ENCODE measurements at regions not wholly inside any gene's neighbourhood (a gene's known extent, or its start where the extent isn't known, plus 50 kb on each side); places are given as distances from the start of the nearest gene placed in this dataset.

DNA sequence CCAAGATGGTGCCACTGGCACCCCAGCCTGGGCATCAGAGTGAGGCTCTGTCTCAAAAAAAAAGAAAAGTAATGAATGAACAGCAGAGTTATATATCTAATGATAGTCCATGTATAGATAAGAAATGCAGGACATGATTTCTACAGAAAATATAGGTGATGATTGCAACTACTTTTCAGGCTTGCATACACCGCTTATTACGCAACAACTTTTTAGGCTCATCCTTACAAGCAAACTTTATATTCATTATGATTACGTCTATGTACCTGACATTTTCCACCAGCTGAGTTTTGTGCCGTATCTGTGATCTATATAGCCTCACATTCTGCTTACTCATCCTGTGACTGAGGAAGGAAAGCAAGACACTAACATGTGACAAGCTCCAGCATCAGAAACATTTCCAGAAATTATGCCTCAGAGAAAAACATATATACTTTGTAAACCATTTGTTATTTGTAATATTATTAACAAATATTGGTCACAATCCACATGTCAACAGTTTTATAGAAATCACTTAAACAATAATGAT, 906.3 kb downstream of the ZPLD1 start:
- TF ChIP-seq GLIS3 (CRISPR knock-in tag; IDR thresholded peaks at IDR 0.05), result no peak
- no peak for TF ChIP-seq ESRRG (CRISPR knock-in tag; IDR thresholded peaks at IDR 0.05)
- no peak for TF ChIP-seq ISL1 (CRISPR knock-in tag; IDR thresholded peaks at IDR 0.05)
- TF ChIP-seq RARB (CRISPR knock-in tag; IDR thresholded peaks at IDR 0.05), result no peak
- TF ChIP-seq SNAI2 (CRISPR knock-in tag; IDR thresholded peaks at IDR 0.05), result no peak
- TF ChIP-seq, protein P1, sequence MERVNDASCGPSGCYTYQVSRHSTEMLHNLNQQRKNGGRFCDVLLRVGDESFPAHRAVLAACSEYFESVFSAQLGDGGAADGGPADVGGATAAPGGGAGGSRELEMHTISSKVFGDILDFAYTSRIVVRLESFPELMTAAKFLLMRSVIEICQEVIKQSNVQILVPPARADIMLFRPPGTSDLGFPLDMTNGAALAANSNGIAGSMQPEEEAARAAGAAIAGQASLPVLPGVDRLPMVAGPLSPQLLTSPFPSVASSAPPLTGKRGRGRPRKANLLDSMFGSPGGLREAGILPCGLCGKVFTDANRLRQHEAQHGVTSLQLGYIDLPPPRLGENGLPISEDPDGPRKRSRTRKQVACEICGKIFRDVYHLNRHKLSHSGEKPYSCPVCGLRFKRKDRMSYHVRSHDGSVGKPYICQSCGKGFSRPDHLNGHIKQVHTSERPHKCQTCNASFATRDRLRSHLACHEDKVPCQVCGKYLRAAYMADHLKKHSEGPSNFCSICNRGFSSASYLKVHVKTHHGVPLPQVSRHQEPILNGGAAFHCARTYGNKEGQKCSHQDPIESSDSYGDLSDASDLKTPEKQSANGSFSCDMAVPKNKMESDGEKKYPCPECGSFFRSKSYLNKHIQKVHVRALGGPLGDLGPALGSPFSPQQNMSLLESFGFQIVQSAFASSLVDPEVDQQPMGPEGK (CRISPR knock-in tag; IDR thresholded peaks at IDR 0.05; ENCODE audit: borderline replicate concordance), result no peak
- TF ChIP-seq CSDC2 (CRISPR knock-in tag; IDR thresholded peaks at IDR 0.05), result no peak
- no peak for TF ChIP-seq ZNF70 (CRISPR knock-in tag; IDR thresholded peaks at IDR 0.05)
- TF ChIP-seq TOX (CRISPR knock-in tag; IDR thresholded peaks at IDR 0.05; ENCODE audit: borderline replicate concordance), result no peak
- no peak for TF ChIP-seq ZFP30 (CRISPR knock-in tag; IDR thresholded peaks at IDR 0.05)
- no peak for TF ChIP-seq ZFP3 (CRISPR knock-in tag; IDR thresholded peaks at IDR 0.05)
- no peak for TF ChIP-seq OSR1 (CRISPR knock-in tag; IDR thresholded peaks at IDR 0.05)
